ENCODE measurements at regions not wholly inside any gene's neighbourhood (a gene's known extent, or its start where the extent isn't known, plus 50 kb on each side); places are given as distances from the start of the nearest gene placed in this dataset.

DNA sequence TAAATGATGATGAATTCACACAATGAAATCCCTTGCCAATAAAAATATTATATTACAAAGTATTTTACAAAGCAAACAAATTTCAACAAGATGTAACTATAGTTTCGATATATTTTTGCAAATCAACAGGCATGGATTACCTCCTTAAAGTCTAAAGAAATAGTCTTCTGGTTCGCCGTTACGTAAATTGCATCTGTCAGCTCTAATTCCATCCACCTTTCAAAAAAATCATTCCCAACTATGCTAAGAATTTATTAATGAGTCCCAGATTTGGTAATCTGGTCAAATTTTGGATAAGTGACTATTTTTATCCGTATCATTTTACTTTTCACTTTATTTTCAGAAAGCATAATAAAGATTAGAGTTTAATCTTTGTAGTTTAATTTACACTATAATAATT lies 1984.9 kb downstream of the EFNA5 start:
- H3K9me3 ChIP-seq (replicated peaks in 1 of 11) = no peaks in the 10 kb centered on the region
- TF ChIP-seq Cebpa-rat (IDR thresholded peaks at IDR 0.05) = no peak
- no peak overlapping the region for H3K4me2 ChIP-seq
- H3K27me3 ChIP-seq = no peaks in the 10 kb centered on the region
- H3K36me3 ChIP-seq = no peaks in the 10 kb centered on the region
- H3K4me1 ChIP-seq = no peaks in the 10 kb centered on the region
- H3K27ac ChIP-seq = no peak overlapping the region
- H4K20me1 ChIP-seq = no peaks in the 10 kb centered on the region
- no peak overlapping the region for H3K4me3 ChIP-seq
- no peak overlapping the region for H3K9ac ChIP-seq

DNA sequence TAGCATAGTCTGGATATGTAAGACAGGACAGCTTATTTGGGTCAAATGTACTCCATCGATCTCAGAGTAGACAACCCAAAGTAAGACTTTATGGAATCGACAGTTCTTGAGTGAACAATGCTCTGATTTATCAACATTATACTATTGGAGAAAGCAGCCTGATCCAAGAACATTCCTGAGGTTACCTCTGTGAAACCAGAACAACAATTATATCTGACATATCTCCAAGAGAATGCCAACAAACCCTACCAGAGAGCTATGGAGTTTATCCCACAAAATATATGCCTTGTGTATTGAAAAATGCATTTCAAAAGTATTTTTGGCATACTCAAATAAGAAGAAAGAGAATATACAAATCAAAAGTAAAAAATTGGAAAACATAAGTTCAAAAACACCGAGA lies 1985.9 kb downstream of the EFNA5 start:
- H3K9me3 ChIP-seq (replicated peaks in 1 of 11) = no peaks in the 10 kb centered on the region
- no peaks in the 10 kb centered on the region for H3K36me3 ChIP-seq
- H4K20me1 ChIP-seq = no peaks in the 10 kb centered on the region
- H3K4me2 ChIP-seq = no peak overlapping the region
- H3K27me3 ChIP-seq = no peaks in the 10 kb centered on the region
- H3K4me3 ChIP-seq = no peak overlapping the region
- no peak overlapping the region for H3K27ac ChIP-seq
- no peak overlapping the region for H3K9ac ChIP-seq
- no peak for TF ChIP-seq Cebpa-rat (IDR thresholded peaks at IDR 0.05)
- no peaks in the 10 kb centered on the region for H3K4me1 ChIP-seq

DNA sequence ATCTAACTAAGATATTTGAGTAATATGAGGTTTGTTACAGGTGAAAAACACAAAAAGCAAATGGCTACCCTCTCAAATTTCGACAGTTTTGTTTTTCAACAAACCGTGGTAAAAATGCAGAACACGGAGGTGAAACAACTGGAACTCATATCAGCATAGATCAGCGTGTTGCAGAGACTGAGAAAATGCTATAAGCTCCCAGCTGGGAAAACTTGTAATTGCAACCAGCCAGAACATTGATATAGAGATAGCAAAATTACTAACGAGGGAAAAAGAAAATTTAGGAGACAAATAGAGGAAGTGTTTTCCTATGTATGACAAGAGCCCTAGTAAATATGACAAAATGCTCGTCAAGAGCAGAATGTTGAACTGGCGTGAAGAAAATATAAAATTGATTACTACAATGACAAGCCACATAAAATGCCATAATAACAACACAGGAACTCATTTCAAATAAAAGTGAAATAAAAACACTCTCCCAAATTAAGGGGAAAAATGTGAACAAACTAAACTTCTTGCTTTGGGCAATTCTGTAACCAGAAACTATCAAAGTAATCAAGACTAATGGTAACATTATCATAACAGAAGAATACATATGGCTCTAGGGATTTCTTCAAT lies 1989.8 kb downstream of the EFNA5 start:
- no peak overlapping the region for H3K4me3 ChIP-seq
- H3K4me2 ChIP-seq = no peak overlapping the region
- no peak overlapping the region for H3K27ac ChIP-seq
- no peak for TF ChIP-seq Cebpa-rat (IDR thresholded peaks at IDR 0.05)
- H4K20me1 ChIP-seq = no peaks in the 10 kb centered on the region
- H3K36me3 ChIP-seq = no peaks in the 10 kb centered on the region
- H3K9ac ChIP-seq = no peak overlapping the region
- no peaks in the 10 kb centered on the region for H3K27me3 ChIP-seq
- H3K9me3 ChIP-seq (replicated peaks in 1 of 11) = no peaks in the 10 kb centered on the region
- no peaks in the 10 kb centered on the region for H3K4me1 ChIP-seq

DNA sequence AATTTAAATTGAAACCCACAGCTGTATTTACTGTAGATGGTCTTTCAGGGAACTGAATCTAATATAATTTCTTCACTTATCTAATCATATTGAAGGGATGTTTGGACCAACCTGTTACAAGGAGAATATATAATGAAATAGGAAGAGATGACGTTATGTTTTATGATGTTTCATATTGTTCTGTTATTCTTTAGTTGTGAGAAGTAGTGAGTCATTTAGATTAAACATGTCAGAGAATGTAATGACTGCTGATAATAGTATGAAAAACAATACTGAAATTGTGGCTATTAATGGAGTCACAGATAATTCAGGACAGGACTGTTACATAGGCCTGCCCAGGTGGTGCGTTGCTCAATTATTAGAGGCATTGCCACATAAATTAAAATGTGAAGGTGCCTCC lies 1993.4 kb downstream of the EFNA5 start:
- Histone ChIP-seq H3K4me1 (no peaks in the 10 kb centered on the region), H3K9me3 (replicated peaks in 1 of 11) (no peaks in the 10 kb centered on the region), H4K20me1 (no peaks in the 10 kb centered on the region), H3K36me3 (no peaks in the 10 kb centered on the region), H3K27ac (no peak overlapping the region), H3K4me2 (no peak overlapping the region), H3K4me3 (no peak overlapping the region), H3K9ac (no peak overlapping the region), H3K27me3 (no peaks in the 10 kb centered on the region)
- no peak for TF ChIP-seq Cebpa-rat (IDR thresholded peaks at IDR 0.05)

DNA sequence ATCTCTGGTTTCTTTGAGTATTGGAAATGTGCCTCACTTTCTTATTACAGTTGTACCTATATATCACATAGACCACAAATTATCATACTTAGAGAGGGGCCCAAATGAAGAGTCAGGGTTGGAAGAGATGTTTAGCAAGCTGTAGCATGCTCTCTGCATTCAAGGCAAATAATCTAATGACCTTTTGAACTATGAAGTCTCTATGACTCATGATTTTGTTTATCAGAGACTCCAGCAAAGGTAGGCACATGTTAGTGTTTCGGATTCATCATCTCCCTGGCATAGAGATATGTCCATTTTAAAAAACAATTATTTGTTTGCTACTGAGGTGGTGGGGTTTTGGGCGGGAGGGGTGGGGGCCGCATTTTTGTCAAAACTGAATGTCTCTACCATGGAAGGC lies 2000.1 kb downstream of the EFNA5 start:
- no peaks in the 10 kb centered on the region for H3K36me3 ChIP-seq
- H3K4me3 ChIP-seq = no peak overlapping the region
- H3K9ac ChIP-seq = no peak overlapping the region
- H3K27me3 ChIP-seq = no peaks in the 10 kb centered on the region
- H3K27ac ChIP-seq = no peak overlapping the region
- H3K4me2 ChIP-seq = no peak overlapping the region
- no peaks in the 10 kb centered on the region for H3K9me3 ChIP-seq (replicated peaks in 1 of 11)
- no peaks in the 10 kb centered on the region for H4K20me1 ChIP-seq
- H3K4me1 ChIP-seq = no peaks in the 10 kb centered on the region
- TF ChIP-seq Cebpa-rat (IDR thresholded peaks at IDR 0.05) = no peak

DNA sequence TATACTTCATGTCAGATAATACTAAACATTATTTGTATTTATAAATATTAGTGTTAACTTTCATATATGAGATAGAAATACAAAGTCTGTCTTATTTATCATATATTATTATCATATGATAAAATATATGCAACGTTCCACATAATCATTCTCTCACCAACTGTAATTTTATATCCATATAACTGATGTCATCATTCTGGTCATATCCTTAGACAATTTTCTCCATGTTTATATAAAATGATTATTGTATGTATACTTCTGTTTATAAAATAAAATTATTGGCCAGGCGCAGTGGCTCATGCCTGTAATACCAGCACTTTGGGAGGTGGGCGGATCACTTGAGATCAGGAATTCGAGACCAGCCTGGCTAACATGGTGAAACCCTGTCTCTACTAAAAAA lies 2007.1 kb downstream of the EFNA5 start:
- no peak for TF ChIP-seq Cebpa-rat (IDR thresholded peaks at IDR 0.05)
- H3K4me2 ChIP-seq = no peak overlapping the region
- H3K9ac ChIP-seq = no peak overlapping the region
- H3K9me3 ChIP-seq (replicated peaks in 1 of 11) = no peaks in the 10 kb centered on the region
- no peak overlapping the region for H3K4me3 ChIP-seq
- no peak overlapping the region for H3K27ac ChIP-seq
- H3K4me1 ChIP-seq = no peaks in the 10 kb centered on the region
- no peaks in the 10 kb centered on the region for H4K20me1 ChIP-seq
- no peaks in the 10 kb centered on the region for H3K27me3 ChIP-seq
- H3K36me3 ChIP-seq = no peaks in the 10 kb centered on the region

DNA sequence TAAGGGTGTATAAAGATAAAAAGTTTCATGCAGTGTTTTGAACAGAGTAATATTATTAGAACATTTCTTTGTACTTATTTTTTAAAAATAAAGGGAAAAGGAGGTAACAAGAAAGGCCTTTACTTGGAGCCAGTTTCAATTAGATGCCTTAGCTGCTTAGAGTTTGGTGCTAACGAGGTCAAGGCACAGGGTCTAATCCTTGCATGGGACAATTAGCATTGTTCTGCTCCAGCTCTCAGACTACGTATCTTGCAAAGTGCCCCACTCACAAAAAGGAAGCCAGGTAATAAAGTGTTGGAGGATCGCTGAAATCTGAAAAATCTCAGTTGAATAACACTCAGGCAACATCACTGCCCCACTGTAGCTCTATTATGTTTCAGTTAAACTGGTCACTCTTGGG lies 2011.3 kb downstream of the EFNA5 start:
- H4K20me1 ChIP-seq = no peaks in the 10 kb centered on the region
- no peak for TF ChIP-seq Cebpa-rat (IDR thresholded peaks at IDR 0.05)
- H3K4me2 ChIP-seq = no peak overlapping the region
- no peaks in the 10 kb centered on the region for H3K36me3 ChIP-seq
- no peaks in the 10 kb centered on the region for H3K9me3 ChIP-seq (replicated peaks in 1 of 11)
- no peak overlapping the region for H3K4me3 ChIP-seq
- no peak overlapping the region for H3K9ac ChIP-seq
- H3K4me1 ChIP-seq = no peaks in the 10 kb centered on the region
- H3K27me3 ChIP-seq = no peaks in the 10 kb centered on the region
- H3K27ac ChIP-seq = no peak overlapping the region

DNA sequence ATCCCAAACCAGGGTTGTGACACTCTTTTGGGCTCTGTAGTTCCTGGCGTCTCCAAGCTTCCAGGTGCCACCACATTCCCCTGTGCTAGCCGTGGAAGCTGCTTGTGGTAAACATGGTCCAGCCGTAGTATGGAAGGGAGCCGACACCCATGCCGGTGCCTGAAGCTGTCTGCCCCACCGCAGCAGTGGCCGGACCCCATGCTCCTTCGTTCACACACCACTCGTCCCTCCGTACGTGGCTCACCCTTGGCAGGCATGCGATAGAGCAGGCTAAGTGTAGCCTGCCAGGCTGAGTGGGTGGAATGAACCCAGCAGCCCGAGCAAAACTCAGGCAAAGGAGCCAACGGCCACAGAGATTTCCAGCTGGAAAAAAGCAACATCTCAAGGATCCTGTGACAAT lies 2030.4 kb downstream of the EFNA5 start:
- TF ChIP-seq Cebpa-rat (IDR thresholded peaks at IDR 0.05) = no peak
- H3K9me3 ChIP-seq (replicated peaks in 1 of 11) = no peaks in the 10 kb centered on the region; a peak in 1 of 22 replicates
- no peak overlapping the region for H3K27ac ChIP-seq
- no peaks in the 10 kb centered on the region for H3K36me3 ChIP-seq
- no peak overlapping the region for H3K9ac ChIP-seq
- no peaks in the 10 kb centered on the region for H3K27me3 ChIP-seq
- H4K20me1 ChIP-seq = no peaks in the 10 kb centered on the region
- no peak overlapping the region for H3K4me2 ChIP-seq
- H3K4me1 ChIP-seq = no peaks in the 10 kb centered on the region
- H3K4me3 ChIP-seq = no peak overlapping the region

DNA sequence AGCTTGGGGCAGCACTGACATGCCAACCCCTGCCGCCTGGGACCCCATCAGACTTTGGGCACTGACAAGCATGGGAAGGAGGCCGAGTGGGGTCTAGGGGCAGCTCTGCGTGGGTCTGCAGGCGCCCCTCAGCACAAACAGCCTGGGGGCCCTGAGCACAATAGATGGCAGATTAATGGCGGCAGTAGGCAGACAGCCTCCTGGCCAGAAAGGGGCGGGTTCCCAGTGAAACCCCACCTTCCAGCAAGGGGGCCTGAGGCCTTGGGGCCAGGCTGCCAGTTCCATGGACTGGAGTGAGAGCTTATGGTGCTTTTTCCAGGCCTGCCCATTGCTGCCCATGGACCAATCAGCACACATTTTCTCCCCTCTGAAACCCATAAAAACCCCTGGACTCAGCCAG lies 2031.2 kb downstream of the EFNA5 start:
- Histone ChIP-seq H4K20me1 (no peaks in the 10 kb centered on the region), H3K4me3 (no peak overlapping the region), H3K9ac (no peak overlapping the region), H3K27ac (no peak overlapping the region), H3K36me3 (no peaks in the 10 kb centered on the region), H3K4me2 (no peak overlapping the region), H3K9me3 (replicated peaks in 1 of 11) (no peaks in the 10 kb centered on the region; a peak in 1 of 22 replicates), H3K27me3 (no peaks in the 10 kb centered on the region), H3K4me1 (no peaks in the 10 kb centered on the region)
- TF ChIP-seq Cebpa-rat (IDR thresholded peaks at IDR 0.05) = no peak

DNA sequence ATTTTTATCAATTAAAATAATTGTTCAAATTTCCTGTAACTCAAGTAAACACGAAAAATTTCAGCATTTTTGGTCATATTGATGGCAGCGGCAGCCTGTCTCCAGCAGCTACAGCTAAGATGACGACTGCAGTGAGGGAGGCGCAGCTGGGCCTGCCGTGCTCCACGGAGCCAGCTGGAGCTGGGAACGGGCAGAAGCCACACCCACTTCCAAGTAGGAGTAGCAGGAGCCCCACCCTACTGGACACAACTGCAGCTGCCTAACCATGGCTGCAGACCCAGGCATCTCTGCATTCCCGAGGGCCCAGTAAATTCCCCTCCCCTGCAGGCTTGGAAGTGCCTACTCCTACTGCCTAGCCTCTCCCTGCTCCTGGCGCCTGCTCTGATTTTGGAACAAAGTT lies 2031.7 kb downstream of the EFNA5 start:
- Histone ChIP-seq H3K4me2 (no peak overlapping the region), H3K9ac (no peak overlapping the region), H3K36me3 (no peaks in the 10 kb centered on the region), H3K9me3 (replicated peaks in 1 of 11) (no peaks in the 10 kb centered on the region; a peak in 1 of 22 replicates), H3K4me3 (no peak overlapping the region), H3K27me3 (no peaks in the 10 kb centered on the region), H4K20me1 (no peaks in the 10 kb centered on the region), H3K27ac (no peak overlapping the region), H3K4me1 (no peaks in the 10 kb centered on the region)
- TF ChIP-seq Cebpa-rat (IDR thresholded peaks at IDR 0.05) = no peak
